ENCODE measurements at regions not wholly inside any gene's neighbourhood (a gene's known extent, or its start where the extent isn't known, plus 50 kb on each side); places are given as distances from the start of the nearest gene placed in this dataset.

DNA sequence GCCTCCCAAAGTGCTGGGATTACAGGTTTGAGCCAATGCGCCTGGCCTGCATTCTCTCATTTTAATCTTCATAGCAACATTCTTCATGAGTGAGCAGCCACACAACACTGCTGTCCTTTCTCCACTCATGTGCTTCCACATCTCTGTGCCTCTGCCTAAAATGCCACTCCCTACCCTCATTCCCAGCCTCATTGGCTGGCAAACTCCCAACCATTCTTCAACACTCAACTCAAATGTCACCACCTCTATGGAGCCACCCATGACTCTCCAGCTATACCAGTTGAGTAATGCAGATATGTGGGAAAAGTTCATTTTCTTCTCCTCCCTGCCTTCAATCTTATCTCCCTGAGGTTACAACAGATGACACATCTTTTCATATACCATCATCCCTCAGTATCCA, 53.9 kb upstream of the ZC3H12A start:
- TF ChIP-seq, protein P1, sequence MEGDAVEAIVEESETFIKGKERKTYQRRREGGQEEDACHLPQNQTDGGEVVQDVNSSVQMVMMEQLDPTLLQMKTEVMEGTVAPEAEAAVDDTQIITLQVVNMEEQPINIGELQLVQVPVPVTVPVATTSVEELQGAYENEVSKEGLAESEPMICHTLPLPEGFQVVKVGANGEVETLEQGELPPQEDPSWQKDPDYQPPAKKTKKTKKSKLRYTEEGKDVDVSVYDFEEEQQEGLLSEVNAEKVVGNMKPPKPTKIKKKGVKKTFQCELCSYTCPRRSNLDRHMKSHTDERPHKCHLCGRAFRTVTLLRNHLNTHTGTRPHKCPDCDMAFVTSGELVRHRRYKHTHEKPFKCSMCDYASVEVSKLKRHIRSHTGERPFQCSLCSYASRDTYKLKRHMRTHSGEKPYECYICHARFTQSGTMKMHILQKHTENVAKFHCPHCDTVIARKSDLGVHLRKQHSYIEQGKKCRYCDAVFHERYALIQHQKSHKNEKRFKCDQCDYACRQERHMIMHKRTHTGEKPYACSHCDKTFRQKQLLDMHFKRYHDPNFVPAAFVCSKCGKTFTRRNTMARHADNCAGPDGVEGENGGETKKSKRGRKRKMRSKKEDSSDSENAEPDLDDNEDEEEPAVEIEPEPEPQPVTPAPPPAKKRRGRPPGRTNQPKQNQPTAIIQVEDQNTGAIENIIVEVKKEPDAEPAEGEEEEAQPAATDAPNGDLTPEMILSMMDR (IDR thresholded peaks at IDR 0.05), result no peak
- no peak for TF ChIP-seq POLR2A (IDR thresholded peaks at IDR 0.05)
